Uterus (tissue), 3 donors: ENCODE measurements at regions not wholly inside any gene's neighbourhood (a gene's known extent, or its start where the extent isn't known, plus 50 kb on each side); places are given as distances from the start of the nearest gene placed in this dataset.

ENCODE experiments used
- DNase-seq, 2 donors: peaks; one replicate each; pipeline ENCODE4 v3.0.0-alpha.2; 2019 to 2020
- H3K27ac ChIP-seq, 2 donors: fragments of 200-600 bp; sonication (generic); 1 replicate in 1 of 2; 2 replicates in 1 of 2; pipeline ENCODE4 v1.5.1; 2016 to 2018
- H3K27me3 ChIP-seq, 2 donors: fragments of 200-600 bp; sonication (generic); one replicate each; pipeline ENCODE4 v1.5.1; 2018 to 2019; ENCODE audit warnings: control low read depth in 1 of 2
- H3K36me3 ChIP-seq, 2 donors: fragments of 200-600 bp; sonication (generic); one replicate each; pipeline ENCODE4 v1.5.1; 2019; ENCODE audit warnings: control low read depth in 1 of 2
- H3K4me1 ChIP-seq, 2 donors: fragments of 200-600 bp; sonication (generic); one replicate each; pipeline ENCODE4 v1.5.1; 2018 to 2019; ENCODE audit warnings: control low read depth in 1 of 2
- H3K4me3 ChIP-seq, 2 donors: fragments of 200-600 bp; sonication (generic); 1 replicate in 1 of 2; 2 replicates in 1 of 2; pipeline ENCODE4 v1.5.1; 2018 to 2019; ENCODE audit warnings: mild to moderate bottlenecking in 1 of 2
- H3K9me3 ChIP-seq, 2 donors: fragments of 200-600 bp; sonication (generic); one replicate each; pipeline ENCODE4 v1.5.1; 2019; ENCODE audit warnings: control low read depth in 1 of 2
- CTCF ChIP-seq, 4 experiments: fragments of 200-600 bp in 2 of 4; fragments of 450-650 bp in 2 of 4; sonication (generic) in 2 of 4; IDR thresholded peaks; one replicate each; pipeline ENCODE4 v1.5.1; 2016 to 2019; ENCODE audit warnings: antibody characterized with exemption in 4 of 4, mild to moderate bottlenecking in 2 of 4, moderate library complexity in 1 of 4
- POLR2A ChIP-seq, 2 donors: fragments of 450-650 bp; IDR thresholded peaks; one replicate each; pipeline ENCODE4 v1.6.1; 2016; ENCODE audit warnings: antibody characterized with exemption in 2 of 2, mild to moderate bottlenecking in 1 of 2, moderate library complexity in 1 of 2
- intact Hi-C: fragments of 100-400 bp; cut with DNase I; formaldehyde crosslinking; loops from one replicate; pipeline ENCODE4 v1.15.1; 2023; ENCODE audit warnings: low total_unique reads
- donor health status: DM: yes; HTN: yes; CAD: no.

GRCh38 chr2:13066676-13067075 is 349.9 kb downstream of the TRIB2 start:
- no peak for TF ChIP-seq POLR2A (IDR thresholded peaks at IDR 0.05)
- TF ChIP-seq CTCF (IDR thresholded peaks at IDR 0.05): no peak

GRCh38 chr2:13067508-13067907 is 350.8 kb downstream of the TRIB2 start:
- no peak overlapping the region for H3K27ac ChIP-seq
- no peaks in the 10 kb centered on the region for H3K36me3 ChIP-seq
- no peaks in the 10 kb centered on the region for H3K27me3 ChIP-seq
- TF ChIP-seq POLR2A (IDR thresholded peaks at IDR 0.05) (no peak), CTCF (IDR thresholded peaks at IDR 0.05) (no peak)
- DNase-seq: no peak
- intact Hi-C loops: no loop called here
- no peak overlapping the region for H3K4me3 ChIP-seq
- H3K4me1 ChIP-seq: no peaks in the 10 kb centered on the region
- no peaks in the 10 kb centered on the region for H3K9me3 ChIP-seq

More at GRCh38 chr2:13066676-13067075, 349.9 kb downstream of the TRIB2 start:
- intact Hi-C loops: no loop called here
- Histone ChIP-seq H3K27me3 (no peaks in the 10 kb centered on the region), H3K9me3 (no peaks in the 10 kb centered on the region), H3K4me3 (no peak overlapping the region), H3K27ac (no peak overlapping the region), H3K36me3 (no peaks in the 10 kb centered on the region), H3K4me1 (no peaks in the 10 kb centered on the region)
- DNase-seq: no peak

GRCh38 chr2:13089971-13090370 is 373.2 kb downstream of the TRIB2 start:
- intact Hi-C loops: no loop called here
- no peaks in the 10 kb centered on the region for H3K27me3 ChIP-seq
- no peaks in the 10 kb centered on the region for H3K36me3 ChIP-seq
- H3K27ac ChIP-seq: no peak overlapping the region
- no peaks in the 10 kb centered on the region for H3K4me1 ChIP-seq
- H3K9me3 ChIP-seq: no peaks in the 10 kb centered on the region
- TF ChIP-seq CTCF (IDR thresholded peaks at IDR 0.05) (no peak), POLR2A (IDR thresholded peaks at IDR 0.05) (no peak)
- no peak overlapping the region for H3K4me3 ChIP-seq
- no peak for DNase-seq

GRCh38 chr2:13091455-13091854 is 374.7 kb downstream of the TRIB2 start:
- H3K9me3 ChIP-seq: no peaks in the 10 kb centered on the region
- H3K27me3 ChIP-seq: no peaks in the 10 kb centered on the region
- no peak overlapping the region for H3K27ac ChIP-seq
- no peak for DNase-seq
- no peak overlapping the region for H3K4me3 ChIP-seq
- intact Hi-C loops: no loop called here
- no peaks in the 10 kb centered on the region for H3K36me3 ChIP-seq
- H3K4me1 ChIP-seq: no peaks in the 10 kb centered on the region
- TF ChIP-seq CTCF (IDR thresholded peaks at IDR 0.05) (no peak), POLR2A (IDR thresholded peaks at IDR 0.05) (no peak)

GRCh38 chr2:13091861-13092378 is 375.2 kb downstream of the TRIB2 start:
- no peak overlapping the region for H3K27ac ChIP-seq
- H3K36me3 ChIP-seq: no peaks in the 10 kb centered on the region
- DNase-seq: no peak
- no peak overlapping the region for H3K4me3 ChIP-seq
- no peaks in the 10 kb centered on the region for H3K9me3 ChIP-seq
- TF ChIP-seq POLR2A (IDR thresholded peaks at IDR 0.05) (no peak), CTCF (IDR thresholded peaks at IDR 0.05) (no peak)
- H3K27me3 ChIP-seq: no peaks in the 10 kb centered on the region
- intact Hi-C loops: no loop called here
- no peaks in the 10 kb centered on the region for H3K4me1 ChIP-seq
